Endothelial cell (in vitro differentiated cells): ENCODE measurements at regions not wholly inside any gene's neighbourhood (a gene's known extent, or its start where the extent isn't known, plus 50 kb on each side); places are given as distances from the start of the nearest gene placed in this dataset.

Source experiments
- DNase-seq: peaks from one replicate; pipeline ENCODE4 v3.0.0; 2021; ENCODE audit warnings: low spot score
- H3K27ac Mint-ChIP-seq: one replicate; pipeline ENCODE4 v1.8.0; 2021; ENCODE audit warnings: mixed read lengths, inconsistent platforms; ENCODE audit not compliant: unreplicated experiment
- H3K27me3 Mint-ChIP-seq: one replicate; pipeline ENCODE4 v1.8.0; 2021; ENCODE audit warnings: mild to moderate bottlenecking, moderate library complexity, mixed read lengths, inconsistent platforms; ENCODE audit not compliant: unreplicated experiment
- H3K36me3 Mint-ChIP-seq: one replicate; pipeline ENCODE4 v1.8.0; 2021; ENCODE audit warnings: mild to moderate bottlenecking, low read depth, mixed read lengths, inconsistent platforms; ENCODE audit not compliant: unreplicated experiment
- H3K4me1 Mint-ChIP-seq: one replicate; pipeline ENCODE4 v1.8.0; 2021; ENCODE audit warnings: mild to moderate bottlenecking, mixed read lengths, inconsistent platforms; ENCODE audit not compliant: unreplicated experiment
- H3K4me3 Mint-ChIP-seq: one replicate; pipeline ENCODE4 v1.8.0; 2021; ENCODE audit warnings: mild to moderate bottlenecking, mixed read lengths, inconsistent platforms; ENCODE audit not compliant: unreplicated experiment
- H3K9me3 Mint-ChIP-seq: one replicate; pipeline ENCODE4 v1.8.0; 2021; ENCODE audit warnings: mixed read lengths, inconsistent platforms; ENCODE audit not compliant: unreplicated experiment
- TF ChIP-seq, protein P1 (sequence below): fragments of 200-600 bp; sonication (generic); IDR thresholded peaks from one replicate; pipeline ENCODE4 v1.5.0; 2021; ENCODE audit warnings: antibody characterized with exemption; ENCODE audit not compliant: unreplicated experiment

DNA sequence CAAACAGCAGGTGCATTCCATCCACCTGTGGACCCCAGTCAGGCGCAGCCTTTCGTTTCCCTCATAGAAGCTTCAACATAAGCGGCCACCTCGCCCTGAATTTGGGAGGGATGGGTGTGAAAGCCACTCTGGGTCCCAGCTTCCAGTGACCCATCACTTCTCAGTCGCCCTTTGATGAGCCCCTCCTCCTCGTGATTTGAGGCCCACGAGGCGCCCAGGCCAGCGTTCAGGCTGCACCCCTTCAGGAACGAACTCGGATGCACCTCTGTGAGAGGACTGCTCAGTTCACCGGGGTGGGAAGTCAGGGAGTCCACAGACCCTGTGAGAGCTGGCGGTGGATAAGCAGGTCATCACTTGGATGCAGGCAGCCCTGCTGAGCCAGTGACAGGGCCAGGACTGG is 1118.2 kb downstream of the BRD1 start:
- no peak for DNase-seq
- H3K27ac Mint-ChIP-seq = no peak overlapping the region
- no peak overlapping the region for H3K4me3 Mint-ChIP-seq
- no peaks in the 10 kb centered on the region for H3K4me1 Mint-ChIP-seq
- TF ChIP-seq, protein P1, sequence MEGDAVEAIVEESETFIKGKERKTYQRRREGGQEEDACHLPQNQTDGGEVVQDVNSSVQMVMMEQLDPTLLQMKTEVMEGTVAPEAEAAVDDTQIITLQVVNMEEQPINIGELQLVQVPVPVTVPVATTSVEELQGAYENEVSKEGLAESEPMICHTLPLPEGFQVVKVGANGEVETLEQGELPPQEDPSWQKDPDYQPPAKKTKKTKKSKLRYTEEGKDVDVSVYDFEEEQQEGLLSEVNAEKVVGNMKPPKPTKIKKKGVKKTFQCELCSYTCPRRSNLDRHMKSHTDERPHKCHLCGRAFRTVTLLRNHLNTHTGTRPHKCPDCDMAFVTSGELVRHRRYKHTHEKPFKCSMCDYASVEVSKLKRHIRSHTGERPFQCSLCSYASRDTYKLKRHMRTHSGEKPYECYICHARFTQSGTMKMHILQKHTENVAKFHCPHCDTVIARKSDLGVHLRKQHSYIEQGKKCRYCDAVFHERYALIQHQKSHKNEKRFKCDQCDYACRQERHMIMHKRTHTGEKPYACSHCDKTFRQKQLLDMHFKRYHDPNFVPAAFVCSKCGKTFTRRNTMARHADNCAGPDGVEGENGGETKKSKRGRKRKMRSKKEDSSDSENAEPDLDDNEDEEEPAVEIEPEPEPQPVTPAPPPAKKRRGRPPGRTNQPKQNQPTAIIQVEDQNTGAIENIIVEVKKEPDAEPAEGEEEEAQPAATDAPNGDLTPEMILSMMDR = no peak
- H3K27me3 Mint-ChIP-seq = no peaks in the 10 kb centered on the region
- H3K9me3 Mint-ChIP-seq = no peaks in the 10 kb centered on the region
- H3K36me3 Mint-ChIP-seq = no peaks in the 10 kb centered on the region

DNA sequence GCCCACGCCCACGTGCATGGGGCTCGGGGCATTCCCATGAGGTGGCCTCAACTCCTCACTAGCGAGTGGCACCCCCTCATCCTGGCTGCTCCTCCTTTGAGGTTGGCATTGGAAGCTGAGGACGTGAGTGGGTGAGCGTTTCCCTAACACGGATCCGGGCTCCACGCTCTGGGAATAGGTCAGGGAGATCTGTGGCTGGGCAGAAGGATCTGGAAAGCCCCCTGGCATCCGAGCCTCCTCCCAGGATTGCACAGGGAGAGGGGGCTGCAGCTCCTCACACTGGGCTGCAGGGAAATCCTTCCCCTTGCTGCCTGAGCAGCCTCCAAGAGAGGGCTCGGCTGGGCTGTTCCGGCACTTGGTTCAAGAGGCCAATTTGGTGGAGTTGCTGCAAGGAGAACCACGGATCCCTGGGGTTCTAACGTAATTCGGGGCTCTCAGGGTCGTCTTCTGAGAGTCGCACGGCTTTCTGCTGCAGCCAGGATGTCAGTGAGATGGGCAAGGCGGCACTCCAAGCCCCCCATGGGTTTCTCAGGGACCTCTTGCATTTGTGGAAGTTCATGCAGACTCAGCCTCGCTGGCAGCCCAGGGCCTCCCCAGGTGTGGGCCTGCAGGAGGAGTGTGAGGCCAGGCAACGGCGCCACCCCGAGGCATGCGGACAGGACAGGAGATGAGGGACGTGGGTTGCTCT is 1119.0 kb downstream of the BRD1 start:
- Mint-ChIP-seq H3K27me3 (no peaks in the 10 kb centered on the region), H3K4me3 (no peak overlapping the region), H3K4me1 (no peaks in the 10 kb centered on the region), H3K27ac (no peak overlapping the region), H3K9me3 (no peaks in the 10 kb centered on the region), H3K36me3 (no peaks in the 10 kb centered on the region)
- DNase-seq = no peak
- TF ChIP-seq, protein P1 = no peak

DNA sequence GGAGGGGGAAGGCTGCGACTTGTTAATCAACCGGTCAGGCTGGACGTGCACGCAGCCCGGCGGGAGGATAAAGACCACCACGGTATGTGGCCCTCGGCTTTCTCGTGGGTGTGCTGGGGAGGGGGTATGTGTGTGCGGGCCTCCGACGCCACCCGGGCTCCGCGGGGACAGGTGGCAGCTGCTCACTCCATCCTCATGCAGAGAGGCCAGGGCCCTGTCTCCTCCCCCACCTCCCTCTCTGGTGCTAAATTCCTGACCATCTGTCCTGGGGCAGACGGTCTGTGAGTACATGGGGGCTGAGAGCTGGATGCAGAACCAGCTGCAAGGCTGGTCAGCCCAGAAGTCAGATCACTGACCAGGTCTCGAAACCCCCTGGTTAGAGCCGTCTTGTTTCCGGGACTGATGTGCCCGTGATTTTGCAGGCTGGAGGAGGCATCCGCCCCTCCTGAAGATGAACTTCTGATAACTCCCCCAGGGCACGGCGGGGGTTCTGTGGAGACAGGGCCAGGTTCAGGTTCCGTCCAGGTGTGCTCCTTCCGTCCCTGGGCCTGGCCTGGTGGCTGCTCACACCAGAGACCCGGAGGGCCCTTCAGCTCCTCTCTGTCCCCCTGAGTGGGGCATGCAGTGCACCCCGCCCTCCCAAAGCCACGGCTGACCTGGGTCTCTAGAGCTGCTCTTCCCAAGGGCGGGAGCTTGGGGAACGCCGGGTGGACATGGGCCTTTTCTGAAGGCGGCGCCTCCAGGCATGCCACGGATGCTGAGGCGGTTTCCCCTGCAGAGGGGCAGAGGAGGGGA is 1119.7 kb downstream of the BRD1 start:
- no peak for DNase-seq
- H3K4me3 Mint-ChIP-seq = no peak overlapping the region
- TF ChIP-seq, protein P1 = no peak
- no peaks in the 10 kb centered on the region for H3K9me3 Mint-ChIP-seq
- H3K27ac Mint-ChIP-seq = no peak overlapping the region
- no peaks in the 10 kb centered on the region for H3K36me3 Mint-ChIP-seq
- H3K4me1 Mint-ChIP-seq = no peaks in the 10 kb centered on the region
- no peaks in the 10 kb centered on the region for H3K27me3 Mint-ChIP-seq

DNA sequence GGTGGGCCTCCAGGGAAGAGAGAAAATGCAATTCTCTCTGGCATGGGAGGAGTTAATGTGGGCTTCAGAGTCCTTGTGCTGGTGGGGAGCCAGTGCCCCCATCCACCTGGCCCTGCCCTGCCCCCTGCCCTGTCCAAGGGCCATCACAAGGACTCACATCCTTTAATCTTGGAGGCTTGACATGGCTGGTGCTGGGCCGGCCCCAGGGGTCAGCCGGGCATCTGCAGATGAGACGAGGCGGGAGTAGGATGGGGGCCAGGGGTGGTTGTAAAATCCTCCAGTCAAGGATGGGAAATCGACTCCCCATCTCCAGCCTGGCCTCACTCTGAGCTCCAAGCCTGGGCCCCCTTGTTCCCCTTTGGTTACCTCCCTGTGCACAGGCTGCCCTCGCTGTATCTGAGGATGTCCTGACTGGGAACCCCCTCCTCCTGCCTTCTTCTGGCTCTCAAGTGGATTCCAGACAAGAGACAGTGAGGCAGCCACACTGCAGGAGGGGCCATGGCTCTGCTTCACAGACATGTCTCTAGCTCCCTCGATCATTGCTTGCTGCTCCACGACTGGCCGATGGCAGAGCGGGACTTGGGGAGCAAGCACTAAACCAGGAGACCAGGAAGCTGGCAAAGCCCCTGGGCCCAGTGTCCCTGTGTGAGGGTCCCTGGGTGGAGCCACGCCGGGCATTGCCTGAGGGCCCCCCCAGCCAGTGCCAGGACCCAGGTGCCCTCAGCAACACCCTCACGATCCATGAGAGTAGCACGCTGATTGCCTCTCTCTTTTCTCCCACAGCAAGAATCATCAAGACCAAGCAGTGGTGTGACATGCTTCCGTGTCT is 1120.5 kb downstream of the BRD1 start:
- TF ChIP-seq, protein P1 = no peak
- Mint-ChIP-seq H3K9me3 (no peaks in the 10 kb centered on the region), H3K4me3 (no peak overlapping the region), H3K27me3 (peaks cover under 1% of the 10 kb centered on the region), H3K27ac (no peak overlapping the region), H3K36me3 (no peaks in the 10 kb centered on the region), H3K4me1 (no peaks in the 10 kb centered on the region)
- no peak for DNase-seq
